Gastroesophageal sphincter (tissue), 3 donors: ENCODE measurements at regions not wholly inside any gene's neighbourhood (a gene's known extent, or its start where the extent isn't known, plus 50 kb on each side); places are given as distances from the start of the nearest gene placed in this dataset.

ENCODE experiments used
- CTCF ChIP-seq, 4 experiments: fragments of 200-600 bp in 2 of 4; fragments of 450-650 bp in 2 of 4; sonication (generic) in 1 of 4; IDR thresholded peaks; one replicate each; pipeline ENCODE4 v1.5.1; 2017 to 2019; ENCODE audit warnings: antibody characterized with exemption in 4 of 4, mild to moderate bottlenecking in 2 of 4, moderate library complexity in 2 of 4
- EP300 ChIP-seq: sonication (generic); formaldehyde crosslinking; IDR thresholded peaks from one replicate; pipeline ENCODE4 v1.6.1; 2017; ENCODE audit warnings: antibody characterized with exemption, mild to moderate bottlenecking

- TF ChIP-seq EP300 (no peak), CTCF (IDR thresholded peaks at IDR 0.05) (no peak)
These were observed 217.7 kb downstream of the HIPK3 start for GRCh38 chr11:33474866-33475265.
